Psoas muscle (tissue), 7 donors: ENCODE measurements at regions not wholly inside any gene's neighbourhood (a gene's known extent, or its start where the extent isn't known, plus 50 kb on each side); places are given as distances from the start of the nearest gene placed in this dataset.

Experiments
- ATAC-seq, 4 donors: fragments of 200-7000 bp; cut with Tn5 transposase; one replicate each; pipeline ENCODE4 v1.9.1; 2020; ENCODE audit warnings: moderate library complexity in 3 of 4, mild to moderate bottlenecking in 2 of 4
- DNase-seq, 2 donors: peaks; one replicate each; pipeline ENCODE4 v3.0.0-alpha.2; 2020
- H3K27ac ChIP-seq: fragments of 200-600 bp; one replicate; pipeline ENCODE4 v1.8.0; 2022
- H3K27me3 ChIP-seq, 3 donors: fragments of 200-600 bp in 1 of 3; one replicate each; pipeline versions ENCODE4 v1.6.1 to v1.8.0; 2013 to 2022; ENCODE audit warnings: low read length in 2 of 3, mild to moderate bottlenecking in 2 of 3, moderate library complexity in 1 of 3; ENCODE audit not compliant: insufficient read depth in 3 of 3
- H3K36me3 ChIP-seq, 2 donors: fragments of 200-600 bp in 1 of 2; one replicate each; pipeline versions ENCODE4 v1.6.1 to v1.8.0; 2013 to 2022; ENCODE audit warnings: low read depth in 1 of 2, mild to moderate bottlenecking in 1 of 2, moderate library complexity in 1 of 2; ENCODE audit not compliant: insufficient read depth in 1 of 2
- H3K4me1 ChIP-seq: fragments of 200-600 bp; one replicate; pipeline ENCODE4 v1.8.0; 2022
- H3K4me3 ChIP-seq: fragments of 200-600 bp; one replicate; pipeline ENCODE4 v1.8.0; 2022; ENCODE audit warnings: mild to moderate bottlenecking
- H3K9me3 ChIP-seq: fragments of 200-600 bp; one replicate; pipeline ENCODE4 v1.8.0; 2022
- WGBS, 3 donors: extraction: QIAGEN DNeasy Blood & Tissue Kit; methylation state at CpG; one replicate each; pipeline versions ENCODE4 v1.1.6 to v1.1.7; 2013; 5-methylcytosine and 5-hydroxymethylcytosine counted together
- intact Hi-C, 2 donors: fragments of 100-400 bp; cut with DNase I; formaldehyde crosslinking; loops; one replicate each; pipeline versions ENCODE4 v1.11.0 to v1.14.2; 2022
- TF ChIP-seq, protein P1 (sequence below): fragments of 200-600 bp; IDR thresholded peaks from one replicate; pipeline ENCODE4 v1.8.0; 2022; ENCODE audit warnings: antibody characterized with exemption
- donor health status: healthy with polysubstance abuse.
- donor health status: DM: no; HTN: no; CAD: no; lungs with moderate emphysema.
- donor health status: Bipolar disorder and iron deficiency.
- donor health status: healthy.
- donor health status: DM: yes; HTN: yes; CAD: no.
- donor health status: DM: no; HTN: no; CAD: no.
- donor health status: DM: yes; HTN: yes; CAD: no.

DNA sequence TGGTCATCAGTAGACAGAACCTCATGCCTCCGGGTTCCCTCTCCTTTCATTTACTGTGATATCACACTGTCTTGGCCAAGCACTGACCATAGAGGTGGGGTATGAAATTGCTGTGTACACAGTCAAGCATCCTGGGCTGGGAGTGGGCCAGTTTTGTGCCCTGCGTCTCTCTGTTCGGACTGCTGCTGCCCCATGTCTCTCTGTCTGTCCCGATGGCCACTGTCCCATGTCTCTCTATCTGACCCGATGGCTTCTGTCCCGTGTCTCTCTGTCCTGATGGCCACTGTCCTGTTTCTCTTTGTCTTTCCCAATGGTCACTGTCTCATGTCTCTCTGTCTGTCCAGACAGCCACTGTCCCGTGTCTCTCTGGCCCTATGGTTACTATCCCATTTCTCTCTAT is 164.9 kb downstream of the ARL4C start:
- Histone ChIP-seq H3K27me3 (peaks cover 0 to 2% (median 0%) of the 10 kb centered on the region in 3 donors), H3K4me1 (no peaks in the 10 kb centered on the region), H3K9me3 (no peaks in the 10 kb centered on the region), H3K36me3 (no peaks in the 10 kb centered on the region), H3K4me3 (no peak overlapping the region), H3K27ac (no peak overlapping the region)
- DNase-seq (no peak), ATAC-seq (no peak)
- TF ChIP-seq, protein P1, sequence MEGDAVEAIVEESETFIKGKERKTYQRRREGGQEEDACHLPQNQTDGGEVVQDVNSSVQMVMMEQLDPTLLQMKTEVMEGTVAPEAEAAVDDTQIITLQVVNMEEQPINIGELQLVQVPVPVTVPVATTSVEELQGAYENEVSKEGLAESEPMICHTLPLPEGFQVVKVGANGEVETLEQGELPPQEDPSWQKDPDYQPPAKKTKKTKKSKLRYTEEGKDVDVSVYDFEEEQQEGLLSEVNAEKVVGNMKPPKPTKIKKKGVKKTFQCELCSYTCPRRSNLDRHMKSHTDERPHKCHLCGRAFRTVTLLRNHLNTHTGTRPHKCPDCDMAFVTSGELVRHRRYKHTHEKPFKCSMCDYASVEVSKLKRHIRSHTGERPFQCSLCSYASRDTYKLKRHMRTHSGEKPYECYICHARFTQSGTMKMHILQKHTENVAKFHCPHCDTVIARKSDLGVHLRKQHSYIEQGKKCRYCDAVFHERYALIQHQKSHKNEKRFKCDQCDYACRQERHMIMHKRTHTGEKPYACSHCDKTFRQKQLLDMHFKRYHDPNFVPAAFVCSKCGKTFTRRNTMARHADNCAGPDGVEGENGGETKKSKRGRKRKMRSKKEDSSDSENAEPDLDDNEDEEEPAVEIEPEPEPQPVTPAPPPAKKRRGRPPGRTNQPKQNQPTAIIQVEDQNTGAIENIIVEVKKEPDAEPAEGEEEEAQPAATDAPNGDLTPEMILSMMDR = no peak
- intact Hi-C loops = no loop called here
- 77 to 88% (median 86%) methylated on average over 7 of the region's 7 CpGs for WGBS, 3 donors

DNA sequence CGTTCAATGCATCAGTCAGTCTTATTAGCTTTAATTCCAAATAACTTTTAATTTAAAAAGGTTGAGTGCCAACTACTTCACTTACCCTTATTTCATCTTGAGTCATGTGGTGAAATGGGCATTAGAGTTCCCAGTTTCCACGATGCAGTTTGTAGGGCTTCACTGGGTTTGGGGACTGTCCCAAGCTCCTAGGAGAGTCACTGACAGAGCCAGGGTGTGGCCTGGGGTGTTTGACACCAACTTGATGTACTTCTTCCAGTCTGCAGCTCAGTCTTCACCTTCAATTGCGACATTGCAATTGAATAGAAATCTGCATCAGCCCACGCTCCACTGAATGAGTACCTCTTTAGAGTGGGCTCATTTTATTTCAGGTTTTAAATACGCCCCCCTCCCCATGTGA is 165.3 kb downstream of the ARL4C start:
- ATAC-seq (no peak), DNase-seq (no peak)
- 86 to 89% (median 88%) methylated on average over 5 of the region's 5 CpGs for WGBS, 3 donors
- TF ChIP-seq, protein P1 = no peak
- intact Hi-C loops = no loop called here
- Histone ChIP-seq H3K4me3 (no peak overlapping the region), H3K36me3 (no peaks in the 10 kb centered on the region), H3K27ac (no peak overlapping the region), H3K9me3 (no peaks in the 10 kb centered on the region), H3K4me1 (no peaks in the 10 kb centered on the region), H3K27me3 (no peaks in the 10 kb centered on the region)

DNA sequence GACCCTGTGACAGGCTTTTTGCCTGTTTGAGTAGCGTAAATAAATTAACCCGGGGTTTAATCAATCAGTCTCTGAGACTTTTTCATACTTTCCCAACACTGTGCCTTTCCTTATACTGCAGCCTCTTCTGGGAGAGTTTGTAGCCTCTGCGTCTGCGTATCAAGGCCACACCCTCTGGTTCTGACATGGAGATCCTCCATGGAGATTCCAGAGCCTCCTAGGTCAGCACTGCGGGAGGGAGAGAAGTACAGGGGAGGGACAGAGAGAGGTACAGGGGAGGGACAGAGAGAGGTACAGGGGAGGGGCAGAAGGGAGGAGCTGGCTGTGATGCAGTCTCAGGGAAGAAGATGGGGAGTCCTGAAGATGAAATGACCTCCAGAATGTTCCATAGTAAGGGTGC is 166.0 kb downstream of the ARL4C start:
- Histone ChIP-seq H3K9me3 (no peaks in the 10 kb centered on the region), H3K4me1 (no peaks in the 10 kb centered on the region), H3K27me3 (no peaks in the 10 kb centered on the region), H3K27ac (no peak overlapping the region), H3K4me3 (no peak overlapping the region), H3K36me3 (no peaks in the 10 kb centered on the region)
- DNase-seq = no peak
- TF ChIP-seq, protein P1 = no peak
- intact Hi-C loops = no loop called here
- WGBS, 3 donors = 63 to 69% (median 67%) methylated on average over 5 of the region's 5 CpGs
- no peak for ATAC-seq

DNA sequence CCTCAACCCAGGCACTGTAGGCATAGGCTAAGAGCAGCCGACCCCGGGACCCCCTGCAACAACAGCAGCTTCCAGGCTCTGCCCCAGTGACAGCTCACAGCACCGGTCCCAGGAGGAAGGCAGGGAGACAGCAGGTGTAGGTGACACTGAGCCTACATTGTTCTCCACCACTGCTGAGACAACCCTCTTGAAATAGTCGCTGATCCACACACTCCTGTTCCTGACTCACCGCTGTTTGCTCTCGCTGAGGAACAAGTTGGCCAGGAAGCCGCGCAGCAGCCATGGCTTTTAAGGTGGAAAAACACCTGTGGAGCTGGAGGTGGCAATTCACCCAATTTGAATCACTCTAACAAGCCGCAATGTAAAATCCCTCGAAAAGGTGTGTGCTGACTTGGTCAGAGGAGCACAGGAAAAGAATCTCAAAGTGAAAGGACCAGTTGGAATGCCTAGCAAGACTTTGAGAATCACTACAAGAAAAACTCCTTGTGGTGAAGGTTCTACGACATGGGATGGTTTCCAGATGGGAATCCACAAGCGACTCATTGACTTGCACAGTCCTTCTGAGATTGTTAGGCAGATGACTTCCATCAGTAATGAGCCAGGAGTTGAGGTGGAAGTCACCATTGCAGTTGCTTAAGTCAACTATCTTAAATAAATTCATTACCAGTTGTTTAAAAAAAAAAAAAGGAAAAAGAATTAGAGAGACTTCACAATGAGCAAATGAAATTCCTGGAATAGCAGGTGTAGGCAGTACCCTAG is 167.5 kb downstream of the ARL4C start:
- no peak for DNase-seq
- WGBS, 3 donors = 85 to 88% (median 88%) methylated on average over 12 of the region's 12 CpGs
- H3K27me3 ChIP-seq = no peaks in the 10 kb centered on the region
- no peak for ATAC-seq
- H3K4me1 ChIP-seq = no peaks in the 10 kb centered on the region
- H3K9me3 ChIP-seq = no peaks in the 10 kb centered on the region
- no peak overlapping the region for H3K27ac ChIP-seq
- intact Hi-C loops = no loop called here
- H3K36me3 ChIP-seq = no peaks in the 10 kb centered on the region
- TF ChIP-seq, protein P1 = no peak
- H3K4me3 ChIP-seq = no peak overlapping the region
